HL-60 (cell line): ENCODE measurements at regions not wholly inside any gene's neighbourhood (a gene's known extent, or its start where the extent isn't known, plus 50 kb on each side); places are given as distances from the start of the nearest gene placed in this dataset.

Experiments
- CTCF ChIP-seq: IDR thresholded peaks from one replicate; pipeline ENCODE4 v1.5.1; 2011; ENCODE audit warnings: low read length, control low read depth, inconsistent platforms; ENCODE audit not compliant: insufficient read depth
- POLR2AphosphoS5 ChIP-seq: IDR thresholded peaks from 2 replicates; pipeline ENCODE4 v1.6.1; 2012; ENCODE audit warnings: low read depth

GRCh38 chr13:47841151-47841550, 159.9 kb downstream of the SUCLA2 start:
- TF ChIP-seq POLR2AphosphoS5 (no peak), CTCF (no peak)
